SK-N-SH (cell line): ENCODE measurements at regions not wholly inside any gene's neighbourhood (a gene's known extent, or its start where the extent isn't known, plus 50 kb on each side); places are given as distances from the start of the nearest gene placed in this dataset.

ENCODE experiments used
- CTCF ChIP-seq: fragments of 200-600 bp; sonication (generic); IDR thresholded peaks from 2 replicates; pipeline ENCODE4 v1.6.1; 2017; ENCODE audit warnings: antibody characterized with exemption, mild to moderate bottlenecking, moderate library complexity
- EZH2phosphoT487 ChIP-seq: fragments of 200-600 bp; sonication (generic); IDR thresholded peaks from 2 replicates; pipeline ENCODE4 v1.6.1; 2017; ENCODE audit warnings: low read depth, mixed run types, mild to moderate bottlenecking, antibody characterized with exemption, moderate library complexity, borderline replicate concordance
- TEAD4 ChIP-seq: IDR thresholded peaks from 2 replicates; pipeline ENCODE4 v1.4.0; 2012; ENCODE audit warnings: mild to moderate bottlenecking, borderline replicate concordance; ENCODE audit not compliant: insufficient read depth

DNA sequence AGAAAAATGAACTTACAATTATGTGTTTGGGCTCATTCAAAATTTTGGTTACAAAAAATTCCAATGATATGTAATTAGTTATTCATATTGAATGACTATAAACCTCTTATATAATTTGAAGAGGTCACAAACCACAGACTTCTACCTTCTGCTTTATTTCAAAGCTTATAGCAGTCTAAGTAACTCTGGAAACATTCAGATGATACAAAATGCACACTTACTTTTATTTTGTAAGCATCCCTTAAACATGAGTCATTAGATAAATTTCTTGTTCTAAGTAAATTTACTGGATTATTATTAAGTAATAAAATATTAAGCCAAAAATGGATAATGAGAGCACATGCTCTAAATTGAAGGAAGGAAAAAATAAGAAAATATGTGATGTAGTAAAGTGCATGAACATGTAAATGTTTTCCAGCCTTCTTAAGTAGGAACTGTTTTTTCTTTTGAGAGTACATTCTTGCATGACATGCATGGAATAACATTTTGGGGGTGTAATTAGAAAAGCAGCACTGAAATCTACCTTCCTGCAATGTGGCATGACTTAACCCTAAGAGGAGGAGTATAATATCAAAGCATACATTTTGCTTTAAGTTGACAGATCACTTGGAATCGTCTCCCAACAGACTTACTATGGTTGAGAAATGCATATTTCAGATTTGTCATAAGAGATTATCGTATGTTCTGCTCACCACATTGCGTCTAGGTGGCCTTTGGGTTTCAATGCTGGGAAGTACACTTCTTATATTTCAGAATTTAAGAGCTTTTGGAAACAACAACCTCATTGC lies 372.7 kb upstream of the HSF2 start:
- TF ChIP-seq EZH2phosphoT487 = no peak
- TF ChIP-seq CTCF = no peak
- TF ChIP-seq TEAD4 = no peak
